ENCODE measurements at regions not wholly inside any gene's neighbourhood (a gene's known extent, or its start where the extent isn't known, plus 50 kb on each side); places are given as distances from the start of the nearest gene placed in this dataset.

GRCh38 chr15:91627473-91628278 lies 225.8 kb upstream of the SLCO3A1 start:
- H3K36me3 Mint-ChIP-seq (ENCODE audit: unreplicated experiment) = no peaks in the 10 kb centered on the region
- DNase-seq (ENCODE audit: extremely low spot score, unreplicated experiment) = no peak
- H3K4me1 Mint-ChIP-seq (ENCODE audit: unreplicated experiment) = no peaks in the 10 kb centered on the region
- H3K4me3 Mint-ChIP-seq (ENCODE audit: unreplicated experiment) = no peak overlapping the region
- TF ChIP-seq CTCF (IDR thresholded peaks at IDR 0.05) = no peak
- no peaks in the 10 kb centered on the region for H3K27me3 Mint-ChIP-seq (ENCODE audit: unreplicated experiment)
- no peak overlapping the region for H3K27ac Mint-ChIP-seq (ENCODE audit: unreplicated experiment)
- peaks cover 4% of the 10 kb centered on the region for H3K9me3 Mint-ChIP-seq (ENCODE audit: unreplicated experiment)

GRCh38 chr15:91630090-91630489 lies 223.4 kb upstream of the SLCO3A1 start:
- Mint-ChIP-seq H3K36me3 (ENCODE audit: unreplicated experiment) (no peaks in the 10 kb centered on the region), H3K4me3 (ENCODE audit: unreplicated experiment) (no peak overlapping the region), H3K4me1 (ENCODE audit: unreplicated experiment) (no peaks in the 10 kb centered on the region), H3K9me3 (ENCODE audit: unreplicated experiment) (peaks cover 4% of the 10 kb centered on the region), H3K27ac (ENCODE audit: unreplicated experiment) (no peak overlapping the region), H3K27me3 (ENCODE audit: unreplicated experiment) (no peaks in the 10 kb centered on the region)
- no peak for TF ChIP-seq CTCF (IDR thresholded peaks at IDR 0.05)
- no peak for DNase-seq (ENCODE audit: extremely low spot score, unreplicated experiment)

- Mint-ChIP-seq H3K9me3 (ENCODE audit: unreplicated experiment) (peaks cover 13% of the 10 kb centered on the region), H3K4me1 (ENCODE audit: unreplicated experiment) (no peaks in the 10 kb centered on the region), H3K36me3 (ENCODE audit: unreplicated experiment) (no peaks in the 10 kb centered on the region), H3K4me3 (ENCODE audit: unreplicated experiment) (no peak overlapping the region), H3K27me3 (ENCODE audit: unreplicated experiment) (no peaks in the 10 kb centered on the region), H3K27ac (ENCODE audit: unreplicated experiment) (no peak overlapping the region)
- no peak for TF ChIP-seq CTCF (IDR thresholded peaks at IDR 0.05)
- no peak for DNase-seq (ENCODE audit: extremely low spot score, unreplicated experiment)
Measured at GRCh38 chr15:91632176-91632575, 221.3 kb upstream of the SLCO3A1 start.

- Mint-ChIP-seq H3K4me3 (ENCODE audit: unreplicated experiment) (no peak overlapping the region), H3K27me3 (ENCODE audit: unreplicated experiment) (no peaks in the 10 kb centered on the region), H3K4me1 (ENCODE audit: unreplicated experiment) (no peaks in the 10 kb centered on the region), H3K27ac (ENCODE audit: unreplicated experiment) (no peak overlapping the region), H3K36me3 (ENCODE audit: unreplicated experiment) (no peaks in the 10 kb centered on the region), H3K9me3 (ENCODE audit: unreplicated experiment) (peaks cover 17% of the 10 kb centered on the region)
- no peak for TF ChIP-seq CTCF (IDR thresholded peaks at IDR 0.05)
- no peak for DNase-seq (ENCODE audit: extremely low spot score, unreplicated experiment)
Measured at GRCh38 chr15:91632981-91633380, 220.5 kb upstream of the SLCO3A1 start.

GRCh38 chr15:91634179-91634578 lies 219.3 kb upstream of the SLCO3A1 start:
- no peaks in the 10 kb centered on the region for H3K4me1 Mint-ChIP-seq (ENCODE audit: unreplicated experiment)
- no peak overlapping the region for H3K27ac Mint-ChIP-seq (ENCODE audit: unreplicated experiment)
- no peaks in the 10 kb centered on the region for H3K36me3 Mint-ChIP-seq (ENCODE audit: unreplicated experiment)
- TF ChIP-seq CTCF (IDR thresholded peaks at IDR 0.05) = no peak
- no peaks in the 10 kb centered on the region for H3K27me3 Mint-ChIP-seq (ENCODE audit: unreplicated experiment)
- DNase-seq (ENCODE audit: extremely low spot score, unreplicated experiment) = no peak
- peaks cover 17% of the 10 kb centered on the region for H3K9me3 Mint-ChIP-seq (ENCODE audit: unreplicated experiment)
- H3K4me3 Mint-ChIP-seq (ENCODE audit: unreplicated experiment) = no peak overlapping the region
